Right atrium auricular region (tissue), 2 donors: ENCODE measurements at regions not wholly inside any gene's neighbourhood (a gene's known extent, or its start where the extent isn't known, plus 50 kb on each side); places are given as distances from the start of the nearest gene placed in this dataset.

Source experiments
- DNase-seq: peaks from one replicate; pipeline ENCODE4 v3.0.0-alpha.2; 2019; ENCODE audit warnings: low spot score
- H3K27ac ChIP-seq, 2 donors: fragments of 200-600 bp; sonication (generic); 1 replicate in 1 of 2; 2 replicates in 1 of 2; pipeline ENCODE4 v1.5.1; 2016 to 2019
- H3K27me3 ChIP-seq, 2 donors: fragments of 200-600 bp; sonication (generic); one replicate each; pipeline versions ENCODE4 v1.5.1 to v1.6.0; 2017 to 2019
- H3K36me3 ChIP-seq: fragments of 200-600 bp; sonication (generic); one replicate; pipeline ENCODE4 v1.5.1; 2016
- H3K4me1 ChIP-seq, 2 donors: fragments of 200-600 bp; sonication (generic); one replicate each; pipeline versions ENCODE4 v1.5.1 to v1.6.0; 2017 to 2019
- H3K4me3 ChIP-seq, 2 donors: fragments of 200-600 bp; sonication (generic); 1 replicate in 1 of 2; 2 replicates in 1 of 2; pipeline ENCODE4 v1.5.1; 2017 to 2019; ENCODE audit warnings: mild to moderate bottlenecking in 1 of 2, moderate library complexity in 1 of 2
- H3K9me3 ChIP-seq, 2 donors: fragments of 200-600 bp; sonication (generic); one replicate each; pipeline ENCODE4 v1.5.1; 2019
- CTCF ChIP-seq, 2 donors: fragments of 200-600 bp; sonication (generic); IDR thresholded peaks; one replicate each; pipeline ENCODE4 v1.5.1; 2019; ENCODE audit warnings: antibody characterized with exemption in 2 of 2

DNA sequence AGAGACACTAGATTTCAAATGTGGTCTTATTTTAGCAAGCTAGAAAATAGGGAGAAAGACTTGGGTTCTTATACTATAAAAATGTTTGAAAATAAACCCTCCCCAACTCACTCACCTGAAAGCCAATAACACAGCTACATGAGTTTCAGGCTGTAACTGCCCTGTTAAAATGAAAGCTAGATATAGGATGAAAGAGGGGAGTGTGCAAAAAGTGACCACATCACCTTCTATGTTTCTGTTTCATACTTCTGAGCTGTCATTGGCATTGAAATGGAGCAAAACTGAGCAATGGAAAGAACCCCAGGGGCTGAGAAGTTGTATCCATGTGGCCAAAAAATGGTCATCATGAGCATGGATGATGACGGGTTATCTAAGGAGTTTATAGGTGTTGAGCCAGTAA is 148.1 kb upstream of the TENT5A start:
- no peak for TF ChIP-seq CTCF (IDR thresholded peaks at IDR 0.05)
- H3K4me1 ChIP-seq, result peaks cover 0 to 33% of the 10 kb centered on the region in 2 donors
- peaks cover 0 to 6% of the 10 kb centered on the region in 2 donors for H3K9me3 ChIP-seq
- H3K36me3 ChIP-seq, result no peaks in the 10 kb centered on the region
- DNase-seq, result no peak
- H3K4me3 ChIP-seq, result no peak overlapping the region
- H3K27me3 ChIP-seq, result no peaks in the 10 kb centered on the region
- H3K27ac ChIP-seq, result peak overlapping the region in 1 of 2 donors; percentile 77

- Histone ChIP-seq H3K36me3 (no peaks in the 10 kb centered on the region), H3K4me3 (no peak overlapping the region), H3K27ac (no peak overlapping the region), H3K9me3 (no peaks in the 10 kb centered on the region), H3K4me1 (peaks cover 0 to 54% of the 10 kb centered on the region in 2 donors), H3K27me3 (no peaks in the 10 kb centered on the region)
- DNase-seq, result no peak
- TF ChIP-seq CTCF (IDR thresholded peaks at IDR 0.05), result no peak
Measured at GRCh38 chr6:81897793-81898192, 145.3 kb upstream of the TENT5A start.

GRCh38 chr6:81896525-81897503 is 144.3 kb upstream of the TENT5A start:
- no peak overlapping the region for H3K4me3 ChIP-seq
- peak overlapping the region; percentile 59 to 88 for H3K27ac ChIP-seq
- no peak for DNase-seq
- peaks cover 0 to 53% of the 10 kb centered on the region in 2 donors for H3K4me1 ChIP-seq
- no peak for TF ChIP-seq CTCF (IDR thresholded peaks at IDR 0.05)
- no peaks in the 10 kb centered on the region for H3K27me3 ChIP-seq
- no peaks in the 10 kb centered on the region for H3K36me3 ChIP-seq
- H3K9me3 ChIP-seq, result no peaks in the 10 kb centered on the region

- TF ChIP-seq CTCF (IDR thresholded peaks at IDR 0.05), result no peak
- Histone ChIP-seq H3K36me3 (no peaks in the 10 kb centered on the region), H3K27me3 (no peaks in the 10 kb centered on the region), H3K4me3 (no peak overlapping the region), H3K9me3 (no peaks in the 10 kb centered on the region), H3K4me1 (peaks cover 0 to 41% of the 10 kb centered on the region in 2 donors), H3K27ac (peak overlapping the region; percentile 59 to 88)
- no peak for DNase-seq
Measured at GRCh38 chr6:81895511-81896185, 143.2 kb upstream of the TENT5A start.

DNA sequence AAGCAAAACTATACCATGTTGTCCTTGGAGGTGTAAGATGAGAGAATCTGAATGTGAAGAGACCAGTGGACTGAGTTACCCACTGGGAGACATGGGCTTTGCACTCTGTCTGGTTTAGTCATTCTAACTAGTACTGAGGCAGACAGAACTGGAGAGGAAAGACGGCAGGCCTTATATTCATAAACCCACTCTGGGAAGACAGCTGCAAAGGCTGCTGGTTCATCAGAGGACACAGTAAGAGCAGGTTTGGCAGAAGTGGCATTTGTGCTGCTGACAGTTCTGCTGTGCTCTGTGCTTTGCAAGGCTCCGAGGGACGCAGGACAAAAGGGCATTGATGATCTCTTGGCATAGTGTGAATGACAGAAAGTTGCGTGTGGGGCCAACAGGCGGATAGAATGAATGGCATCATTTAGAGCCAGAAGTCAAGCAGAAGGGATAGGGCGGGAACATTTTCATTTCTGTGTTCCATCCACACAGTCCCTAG is 142.3 kb upstream of the TENT5A start:
- Histone ChIP-seq H3K36me3 (no peaks in the 10 kb centered on the region), H3K27me3 (no peaks in the 10 kb centered on the region), H3K9me3 (no peaks in the 10 kb centered on the region), H3K4me1 (peaks cover 0 to 40% of the 10 kb centered on the region in 2 donors), H3K27ac (peak overlapping the region; percentile 59 to 88), H3K4me3 (peak overlapping the region in 1 of 2 donors; percentile 7)
- peak; percentile 66 for DNase-seq
- no peak for TF ChIP-seq CTCF (IDR thresholded peaks at IDR 0.05)
